Heart left ventricle (tissue), 16 donors: ENCODE measurements at regions not wholly inside any gene's neighbourhood (a gene's known extent, or its start where the extent isn't known, plus 50 kb on each side); places are given as distances from the start of the nearest gene placed in this dataset.

ENCODE experiments used
- ATAC-seq, 4 donors: fragments of 200-7000 bp; cut with Tn5 transposase; one replicate each; pipeline ENCODE4 v1.9.1; 2020 to 2022; ENCODE audit warnings: moderate library complexity in 4 of 4, mild to moderate bottlenecking in 3 of 4, moderate number of reproducible peaks in 1 of 4
- DNase-seq, 5 donors: peaks; one replicate each; pipeline ENCODE4 v3.0.0-alpha.2; 2020
- H3K27ac ChIP-seq, 12 donors: fragments of 200-600 bp; sonication (generic) in 4 of 12; one replicate each; pipeline versions ENCODE4 v1.5.0 to v1.8.0; 2016 to 2022; ENCODE audit warnings: mild to moderate bottlenecking in 2 of 12
- H3K27me3 ChIP-seq, 9 donors: fragments of 200-600 bp; sonication (generic) in 2 of 9; one replicate each; pipeline versions ENCODE4 v1.5.1 to v1.8.0; 2016 to 2022; ENCODE audit warnings: mild to moderate bottlenecking in 3 of 9
- H3K36me3 ChIP-seq, 9 donors: fragments of 200-600 bp; sonication (generic) in 2 of 9; one replicate each; pipeline versions ENCODE4 v1.5.0 to v1.8.0; 2018 to 2022; ENCODE audit warnings: mild to moderate bottlenecking in 2 of 9
- H3K4me1 ChIP-seq, 12 donors: fragments of 200-600 bp; sonication (generic) in 4 of 12; one replicate each; pipeline versions ENCODE4 v1.5.0 to v1.8.0; 2016 to 2022; ENCODE audit warnings: mild to moderate bottlenecking in 3 of 12
- H3K4me3 ChIP-seq, 12 donors: fragments of 200-600 bp; sonication (generic) in 4 of 12; one replicate each; pipeline versions ENCODE4 v1.5.0 to v1.8.0; 2017 to 2022; ENCODE audit warnings: mild to moderate bottlenecking in 9 of 12, moderate library complexity in 4 of 12
- H3K9me3 ChIP-seq, 12 donors: fragments of 200-600 bp; sonication (generic) in 4 of 12; one replicate each; pipeline versions ENCODE4 v1.5.0 to v1.8.0; 2016 to 2022; ENCODE audit warnings: mild to moderate bottlenecking in 1 of 12
- POLR2A ChIP-seq, 2 donors: fragments of 450-650 bp; IDR thresholded peaks; one replicate each; pipeline ENCODE4 v1.6.1; 2017; ENCODE audit warnings: antibody characterized with exemption in 2 of 2, mild to moderate bottlenecking in 2 of 2, moderate library complexity in 2 of 2
- whole genome bisulfite sequencing, 4 donors: extraction: QIAGEN DNeasy Blood & Tissue Kit in 2 of 4; methylation state at CpG; one replicate each; pipeline versions ENCODE4 v1.1.5 to v1.1.7; 2013 to 2018; 5-methylcytosine and 5-hydroxymethylcytosine counted together
- intact Hi-C, 10 donors: fragments of 100-400 bp; cut with DNase I; formaldehyde crosslinking; loops; one replicate each; pipeline versions ENCODE4 v1.11.1 to v1.14.2; 2022
- TF ChIP-seq, protein P1 (sequence below), 12 donors: fragments of 200-600 bp; sonication (generic) in 4 of 12; IDR thresholded peaks; one replicate each; pipeline versions ENCODE4 v1.5.0 to v1.8.0; 2018 to 2022; ENCODE audit warnings: antibody characterized with exemption in 12 of 12, mild to moderate bottlenecking in 5 of 12
- donor health status: ischemic (EF 13 %, LVEDD 7.1; RV severe dilation, severe dysfunction).
- donor health status: healthy with polysubstance abuse.
- donor health status: DM: no; HTN: yes; CAD: no.
- donor health status: DM: no; HTN: no; CAD: no.
- donor health status: ischemic (EF 25% LVEDD 6.9; RV normal size, moderate dysfunction).
- donor health status: ischemic (EF 25% LVEDD 5.7; RV mildly dilated, moderate dysfunction).
- donor health status: healthy.
- donor health status: DM: yes; HTN: yes; CAD: no.
- donor health status: ischemic (EF 35%, LVEDD 5.7; RV mildly dilated, moderate dysfunction).
- donor health status: nonischemic (EF 11% LVEDD 7.7; RV severe dilation, severe dysfunction).
- donor health status: DM: yes; HTN: yes; CAD: no.
- donor health status: PGD.
- donor health status: ischemic (EF 29% LVEDD 5.4; RV normal size, mild dysfunction).
- donor health status: nonischemic (EF 23%, LVEDD 6.1; RV moderate dilation, normal function).

- TF ChIP-seq POLR2A (IDR thresholded peaks at IDR 0.05): no peak
- TF ChIP-seq, protein P1, sequence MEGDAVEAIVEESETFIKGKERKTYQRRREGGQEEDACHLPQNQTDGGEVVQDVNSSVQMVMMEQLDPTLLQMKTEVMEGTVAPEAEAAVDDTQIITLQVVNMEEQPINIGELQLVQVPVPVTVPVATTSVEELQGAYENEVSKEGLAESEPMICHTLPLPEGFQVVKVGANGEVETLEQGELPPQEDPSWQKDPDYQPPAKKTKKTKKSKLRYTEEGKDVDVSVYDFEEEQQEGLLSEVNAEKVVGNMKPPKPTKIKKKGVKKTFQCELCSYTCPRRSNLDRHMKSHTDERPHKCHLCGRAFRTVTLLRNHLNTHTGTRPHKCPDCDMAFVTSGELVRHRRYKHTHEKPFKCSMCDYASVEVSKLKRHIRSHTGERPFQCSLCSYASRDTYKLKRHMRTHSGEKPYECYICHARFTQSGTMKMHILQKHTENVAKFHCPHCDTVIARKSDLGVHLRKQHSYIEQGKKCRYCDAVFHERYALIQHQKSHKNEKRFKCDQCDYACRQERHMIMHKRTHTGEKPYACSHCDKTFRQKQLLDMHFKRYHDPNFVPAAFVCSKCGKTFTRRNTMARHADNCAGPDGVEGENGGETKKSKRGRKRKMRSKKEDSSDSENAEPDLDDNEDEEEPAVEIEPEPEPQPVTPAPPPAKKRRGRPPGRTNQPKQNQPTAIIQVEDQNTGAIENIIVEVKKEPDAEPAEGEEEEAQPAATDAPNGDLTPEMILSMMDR (IDR thresholded peaks at IDR 0.05): no peak
- H3K9me3 ChIP-seq: no peaks in the 10 kb centered on the region
- H3K27me3 ChIP-seq: no peaks in the 10 kb centered on the region
- intact Hi-C loops: no loop called here
- 59 to 73% (median 63%) methylated on average over 4 of the region's 4 CpGs for whole genome bisulfite sequencing, 4 donors
- no peak overlapping the region for H3K4me3 ChIP-seq
- ATAC-seq (no peak), DNase-seq (no peak)
- H3K27ac ChIP-seq: no peak overlapping the region
- H3K4me1 ChIP-seq: no peaks in the 10 kb centered on the region
- H3K36me3 ChIP-seq: no peaks in the 10 kb centered on the region
Observed at GRCh38 chr3:18012933-18013332, 270.5 kb upstream of the TBC1D5 start.

- DNase-seq (no peak), ATAC-seq (no peak)
- Histone ChIP-seq H3K27me3 (no peaks in the 10 kb centered on the region), H3K9me3 (no peaks in the 10 kb centered on the region), H3K4me1 (no peaks in the 10 kb centered on the region), H3K27ac (no peak overlapping the region), H3K4me3 (no peak overlapping the region), H3K36me3 (no peaks in the 10 kb centered on the region)
- intact Hi-C loops: no loop called here
- no peak for TF ChIP-seq POLR2A (IDR thresholded peaks at IDR 0.05)
- TF ChIP-seq, protein P1 (IDR thresholded peaks at IDR 0.05): no peak
- WGBS, 4 donors: 57 to 70% (median 67%) methylated on average over 2 of the region's 2 CpGs
Observed at GRCh38 chr3:18012436-18012835, 270.0 kb upstream of the TBC1D5 start.

GRCh38 chr3:18011387-18011786, 269.0 kb upstream of the TBC1D5 start:
- Histone ChIP-seq H3K27ac (no peak overlapping the region), H3K4me1 (no peaks in the 10 kb centered on the region), H3K4me3 (no peak overlapping the region), H3K27me3 (no peaks in the 10 kb centered on the region), H3K36me3 (no peaks in the 10 kb centered on the region), H3K9me3 (no peaks in the 10 kb centered on the region)
- DNase-seq (no peak), ATAC-seq (no peak)
- TF ChIP-seq, protein P1 (IDR thresholded peaks at IDR 0.05): no peak
- TF ChIP-seq POLR2A (IDR thresholded peaks at IDR 0.05): no peak
- intact Hi-C loops: no loop called here
- 84 to 90% (median 89%) methylated on average over 3 of the region's 3 CpGs for WGBS, 4 donors

DNA sequence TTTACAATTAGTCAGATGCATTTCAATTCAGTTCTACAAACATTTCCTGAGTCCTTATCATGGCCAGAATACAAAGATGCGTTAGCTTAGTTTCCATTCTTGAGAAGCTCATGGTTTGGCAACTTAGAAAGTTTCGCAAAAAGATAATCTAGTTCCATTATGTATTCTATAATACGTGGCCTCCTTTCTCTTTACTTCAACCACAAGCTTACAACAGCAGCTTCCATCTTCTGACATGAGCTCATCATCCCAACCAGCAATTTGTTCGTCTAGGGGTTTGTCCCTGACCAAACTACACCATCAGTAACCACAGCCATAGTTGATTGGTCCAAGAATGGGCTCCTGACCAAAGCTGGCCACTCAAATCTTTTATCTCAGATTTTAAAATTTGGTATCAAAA, 267.6 kb upstream of the TBC1D5 start:
- no peak for ATAC-seq
- no peak for DNase-seq
- H3K27me3 ChIP-seq: no peaks in the 10 kb centered on the region
- 74 to 86% (median 84%) methylated on average over 4 of the region's 4 CpGs for WGBS, 4 donors
- H3K27ac ChIP-seq: no peak overlapping the region
- intact Hi-C loops: no loop called here
- no peaks in the 10 kb centered on the region for H3K36me3 ChIP-seq
- H3K4me3 ChIP-seq: no peak overlapping the region
- TF ChIP-seq, protein P1 (IDR thresholded peaks at IDR 0.05): no peak
- TF ChIP-seq POLR2A (IDR thresholded peaks at IDR 0.05): no peak
- H3K4me1 ChIP-seq: no peaks in the 10 kb centered on the region
- H3K9me3 ChIP-seq: no peaks in the 10 kb centered on the region
